SU-DHL-6 (cell line): ENCODE measurements at regions not wholly inside any gene's neighbourhood (a gene's known extent, or its start where the extent isn't known, plus 50 kb on each side); places are given as distances from the start of the nearest gene placed in this dataset.

ENCODE experiments used
- H2AFZ ChIP-seq: fragments of 200-600 bp; sonication (generic); 2 replicates; pipeline ENCODE4 v1.6.1; 2014; ENCODE audit warnings: low read depth, mild to moderate bottlenecking, moderate library complexity, mixed read lengths, antibody characterized with exemption, low read length; ENCODE audit not compliant: severe bottlenecking
- H3F3A ChIP-seq: fragments of 200-600 bp; shearing (Covaris generic); 2 replicates; pipeline ENCODE4 v1.6.0; 2016; ENCODE audit warnings: antibody characterized with exemption, mild to moderate bottlenecking; ENCODE audit not compliant: insufficient read depth
- H3K27ac ChIP-seq: fragments of 200-600 bp; sonication (generic); 2 replicates; pipeline ENCODE4 v1.5.1; 2016; ENCODE audit warnings: low read depth, mild to moderate bottlenecking, low read length, moderate library complexity, mixed read lengths
- H3K27me3 ChIP-seq: fragments of 200-600 bp; sonication (generic), shearing (Covaris generic); 2 replicates; pipeline ENCODE4 v1.6.0; 2014; ENCODE audit warnings: mild to moderate bottlenecking, low read length
- H3K36me3 ChIP-seq: fragments of 200-600 bp; sonication (generic); 2 replicates; pipeline ENCODE4 v1.6.1; 2014; ENCODE audit warnings: mild to moderate bottlenecking, low read length, mixed read lengths
- H3K4me2 ChIP-seq: fragments of 300-600, 200-600 bp; shearing (Covaris generic), sonication (generic); 2 replicates; pipeline ENCODE4 v1.6.0; 2014; ENCODE audit warnings: low read length, low read depth, mild to moderate bottlenecking; ENCODE audit not compliant: poor library complexity, severe bottlenecking
- H3K4me3 ChIP-seq: fragments of 200-600 bp; sonication (generic); 2 replicates; pipeline ENCODE4 v1.5.1; 2014; ENCODE audit warnings: antibody characterized with exemption, low read length, mild to moderate bottlenecking, mixed read lengths; ENCODE audit not compliant: insufficient read depth, poor library complexity, severe bottlenecking
- H3K79me2 ChIP-seq: fragments of 200-600 bp; sonication (generic); 2 replicates; pipeline ENCODE4 v1.6.1; 2014; ENCODE audit warnings: mild to moderate bottlenecking, low read length, moderate library complexity; ENCODE audit not compliant: insufficient read depth
- H3K9ac ChIP-seq: fragments of 200-600 bp; sonication (generic); 2 replicates; pipeline ENCODE4 v1.7.0; 2014; ENCODE audit warnings: mild to moderate bottlenecking, low read length
- H3K9me2 ChIP-seq: fragments of 200-600 bp; sonication (generic); replicated peaks from 2 replicates; pipeline ENCODE4 v1.6.1; 2014; ENCODE audit warnings: low read length; ENCODE audit not compliant: insufficient read depth
- H3K9me3 ChIP-seq: fragments of 200-600 bp; sonication (generic); 2 replicates; pipeline ENCODE4 v1.6.1; 2014; ENCODE audit warnings: low read length, mixed read lengths; ENCODE audit not compliant: insufficient read depth
- H4K20me1 ChIP-seq: fragments of 200-600 bp; sonication (generic); 2 replicates; pipeline ENCODE4 v1.6.1; 2014; ENCODE audit warnings: low read depth, mild to moderate bottlenecking, antibody characterized with exemption, low read length, moderate library complexity, mixed read lengths
- CTCF ChIP-seq: fragments of 200-600 bp; sonication (generic); IDR thresholded peaks from one replicate; pipeline ENCODE4 v1.5.1; 2017; ENCODE audit warnings: antibody characterized with exemption, mild to moderate bottlenecking, low read length, moderate library complexity; ENCODE audit not compliant: insufficient read depth, poor library complexity, severe bottlenecking
- EZH2phosphoT487 ChIP-seq: fragments of 200-600 bp; sonication (generic), shearing (Covaris generic); conservative IDR thresholded peaks from 2 replicates; pipeline ENCODE4 v1.6.1; 2018; ENCODE audit warnings: mild to moderate bottlenecking, antibody characterized with exemption, low read length, moderate library complexity, mixed read lengths

- Histone ChIP-seq H3K9ac (no peak overlapping the region), H3K36me3 (no peaks in the 10 kb centered on the region), H3K27me3 (no peaks in the 10 kb centered on the region), H3F3A (no peaks in the 10 kb centered on the region), H3K9me3 (no peaks in the 10 kb centered on the region), H4K20me1 (no peaks in the 10 kb centered on the region), H3K4me3 (no peak overlapping the region), H2AFZ (no peak overlapping the region), H3K4me2 (no peak overlapping the region), H3K79me2 (no peaks in the 10 kb centered on the region), H3K9me2 (no peaks in the 10 kb centered on the region), H3K27ac (no peak overlapping the region)
- TF ChIP-seq CTCF (no peak), EZH2phosphoT487 (no peak)
These were observed 279.3 kb downstream of the ABCC12 start for GRCh38 chr16:47876511-47876910.

- no peaks in the 10 kb centered on the region for H3K9me2 ChIP-seq
- TF ChIP-seq EZH2phosphoT487 (no peak), CTCF (peak; percentile 19)
- H3K9ac ChIP-seq = no peak overlapping the region
- no peak overlapping the region for H3K4me2 ChIP-seq
- H3K27me3 ChIP-seq = no peaks in the 10 kb centered on the region
- H3K27ac ChIP-seq = no peak overlapping the region
- H4K20me1 ChIP-seq = no peaks in the 10 kb centered on the region
- no peaks in the 10 kb centered on the region for H3F3A ChIP-seq
- no peak overlapping the region for H2AFZ ChIP-seq
- H3K36me3 ChIP-seq = no peaks in the 10 kb centered on the region
- no peaks in the 10 kb centered on the region for H3K79me2 ChIP-seq
- no peaks in the 10 kb centered on the region for H3K9me3 ChIP-seq
- no peak overlapping the region for H3K4me3 ChIP-seq
These were observed 282.4 kb downstream of the ABCC12 start for GRCh38 chr16:47873434-47873833.

GRCh38 chr16:47872225-47872624, 283.6 kb downstream of the ABCC12 start:
- TF ChIP-seq CTCF (no peak), EZH2phosphoT487 (no peak)
- no peaks in the 10 kb centered on the region for H3K27me3 ChIP-seq
- H2AFZ ChIP-seq = no peak overlapping the region
- no peaks in the 10 kb centered on the region for H4K20me1 ChIP-seq
- H3K36me3 ChIP-seq = no peaks in the 10 kb centered on the region
- no peak overlapping the region for H3K4me2 ChIP-seq
- H3K9me2 ChIP-seq = no peaks in the 10 kb centered on the region
- H3K27ac ChIP-seq = no peak overlapping the region
- H3K9ac ChIP-seq = no peak overlapping the region
- no peaks in the 10 kb centered on the region for H3K9me3 ChIP-seq
- no peak overlapping the region for H3K4me3 ChIP-seq
- no peaks in the 10 kb centered on the region for H3K79me2 ChIP-seq
- H3F3A ChIP-seq = no peaks in the 10 kb centered on the region

- Histone ChIP-seq H3K36me3 (no peaks in the 10 kb centered on the region), H4K20me1 (no peaks in the 10 kb centered on the region), H3K27me3 (no peaks in the 10 kb centered on the region), H2AFZ (no peak overlapping the region), H3K9me3 (no peaks in the 10 kb centered on the region), H3K4me2 (no peak overlapping the region), H3F3A (no peaks in the 10 kb centered on the region), H3K9ac (no peak overlapping the region), H3K9me2 (no peaks in the 10 kb centered on the region), H3K4me3 (no peak overlapping the region), H3K27ac (no peak overlapping the region), H3K79me2 (no peaks in the 10 kb centered on the region)
- TF ChIP-seq CTCF (no peak), EZH2phosphoT487 (no peak)
These were observed 289.4 kb downstream of the ABCC12 start for GRCh38 chr16:47866423-47866822.
